ENCODE measurements at regions not wholly inside any gene's neighbourhood (a gene's known extent, or its start where the extent isn't known, plus 50 kb on each side); places are given as distances from the start of the nearest gene placed in this dataset.

DNA sequence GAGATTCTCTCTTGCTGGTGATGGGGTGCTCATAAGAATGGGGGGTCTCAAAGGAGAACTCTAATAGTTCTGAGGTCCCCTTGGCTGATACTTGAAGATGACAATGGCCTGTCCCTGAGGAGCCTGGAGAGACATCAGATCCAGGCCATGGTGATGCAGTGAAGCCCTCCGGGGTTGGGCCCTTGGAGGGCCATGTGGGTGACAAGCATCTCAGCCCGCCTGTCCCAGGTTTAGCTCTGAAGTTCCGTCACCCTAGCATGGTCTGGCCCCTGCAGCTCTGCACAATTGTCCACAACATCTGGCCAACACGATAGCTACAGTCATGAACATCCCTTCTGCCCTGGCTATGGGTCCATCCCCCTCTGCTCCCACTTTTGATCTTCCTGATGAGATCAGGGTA, 202.8 kb upstream of the HS6ST1 start:
- no peak for FAIRE-seq

DNA sequence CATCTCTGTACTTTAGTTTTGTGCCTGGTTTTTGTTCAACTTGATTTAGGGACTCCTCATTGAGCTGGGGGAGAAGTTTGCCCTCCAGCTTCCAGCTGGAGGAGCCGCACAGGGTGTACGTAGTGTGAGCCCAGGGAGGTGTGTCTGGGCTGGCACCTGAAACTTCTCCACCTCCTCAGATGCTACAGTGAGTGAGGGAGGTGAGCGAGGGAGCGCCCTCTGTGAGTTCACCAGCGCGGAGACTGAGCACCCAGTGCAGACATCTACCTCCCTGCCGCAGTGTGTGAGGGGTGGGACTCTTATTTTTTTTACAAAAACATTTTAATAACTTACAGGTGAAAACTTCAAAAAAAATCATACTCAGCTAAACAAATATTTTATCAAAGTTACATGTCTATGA, 204.2 kb upstream of the HS6ST1 start:
- BruUV-seq (replicated peaks): no TSS peak
- Histone ChIP-seq H3K4me2 (ENCODE audit: low read depth, low read length) (no peak overlapping the region), H3K79me2 (ENCODE audit: insufficient read depth, low read length) (no peaks in the 10 kb centered on the region), H3K9me3 (ENCODE audit: low read length) (no peaks in the 10 kb centered on the region), H3K27ac (ENCODE audit: extremely low read length, insufficient read depth, low read length) (no peak overlapping the region), H3K9ac (ENCODE audit: insufficient read depth, low read depth, low read length) (no peak overlapping the region), H4K20me1 (ENCODE audit: insufficient read depth, low read length) (no peaks in the 10 kb centered on the region), H2AFZ (ENCODE audit: low read length) (no peak overlapping the region), H3K4me1 (ENCODE audit: insufficient read depth, low read length) (no peaks in the 10 kb centered on the region), H3K4me3 (replicated peaks in 1 of 3; ENCODE audit: insufficient read depth in 1 of 3, low read depth in 2 of 3, low read length in 3 of 3) (no peak overlapping the region), H3K36me3 (replicated peaks in 1 of 2; ENCODE audit: control insufficient read depth in 1 of 2, insufficient read depth in 2 of 2, low read length in 2 of 2) (no peaks in the 10 kb centered on the region), H3K27me3 (ENCODE audit: control insufficient read depth in 1 of 2, insufficient read depth in 2 of 2, low read length in 2 of 2) (peaks cover 6 to 44% of the 10 kb centered on the region in 2 experiments; a peak in 4 of 5 replicates)
- intact Hi-C loops (cut with micrococcal nuclease; ENCODE audit: unreplicated experiment) (loop anchor here (5.0 kb wide), 1 partner anchor 479 kb away; no protein-coding TSS in a partner anchor), in situ Hi-C loops (cut with HindIII; ENCODE audit: extremely low pct_ligation_motif_present, low pct_unique_long_range_greater_than_20kb) (no loop called here)
- TF ChIP-seq HIVEP1 (CRISPR knock-in tag; IDR thresholded peaks at IDR 0.05): no peak
- no peak for TF ChIP-seq ZNF225 (CRISPR knock-in tag; IDR thresholded peaks at IDR 0.05)
- no peak for TF ChIP-seq ZNF773 (CRISPR knock-in tag; IDR thresholded peaks at IDR 0.05; ENCODE audit: borderline replicate concordance)
- TF ChIP-seq, protein P1, sequence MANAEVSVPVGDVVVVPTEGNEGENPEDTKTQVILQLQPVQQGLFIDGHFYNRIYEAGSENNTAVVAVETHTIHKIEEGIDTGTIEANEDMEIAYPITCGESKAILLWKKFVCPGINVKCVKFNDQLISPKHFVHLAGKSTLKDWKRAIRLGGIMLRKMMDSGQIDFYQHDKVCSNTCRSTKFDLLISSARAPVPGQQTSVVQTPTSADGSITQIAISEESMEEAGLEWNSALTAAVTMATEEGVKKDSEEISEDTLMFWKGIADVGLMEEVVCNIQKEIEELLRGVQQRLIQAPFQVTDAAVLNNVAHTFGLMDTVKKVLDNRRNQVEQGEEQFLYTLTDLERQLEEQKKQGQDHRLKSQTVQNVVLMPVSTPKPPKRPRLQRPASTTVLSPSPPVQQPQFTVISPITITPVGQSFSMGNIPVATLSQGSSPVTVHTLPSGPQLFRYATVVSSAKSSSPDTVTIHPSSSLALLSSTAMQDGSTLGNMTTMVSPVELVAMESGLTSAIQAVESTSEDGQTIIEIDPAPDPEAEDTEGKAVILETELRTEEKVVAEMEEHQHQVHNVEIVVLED (CRISPR knock-in tag; IDR thresholded peaks at IDR 0.05; ENCODE audit: borderline replicate concordance): no peak
- no peak for ATAC-seq
- CTCF ChIA-PET (ENCODE audit: low intra/inter-chr PET ratio, low total read pairs): no interaction called here
- POLR2A ChIA-PET: no interaction called here
- FAIRE-seq: no peak
- 52% methylated on average over 7 of the region's 7 CpGs for WGBS (ENCODE audit: low lambda C conversion rate)
- no peak for DNase-seq (ENCODE audit: low spot score)

More for the DNA sequence above, 202.8 kb upstream of the HS6ST1 start:
- Histone ChIP-seq H3K9me3 (ENCODE audit: low read length) (no peaks in the 10 kb centered on the region), H3K4me1 (ENCODE audit: insufficient read depth, low read length) (no peaks in the 10 kb centered on the region), H3K36me3 (replicated peaks in 1 of 2; ENCODE audit: control insufficient read depth in 1 of 2, insufficient read depth in 2 of 2, low read length in 2 of 2) (no peaks in the 10 kb centered on the region), H3K4me2 (ENCODE audit: low read depth, low read length) (no peak overlapping the region), H3K9ac (ENCODE audit: insufficient read depth, low read depth, low read length) (no peak overlapping the region), H2AFZ (ENCODE audit: low read length) (no peak overlapping the region), H3K4me3 (replicated peaks in 1 of 3; ENCODE audit: insufficient read depth in 1 of 3, low read depth in 2 of 3, low read length in 3 of 3) (no peak overlapping the region), H3K27ac (ENCODE audit: extremely low read length, insufficient read depth, low read length) (no peak overlapping the region), H4K20me1 (ENCODE audit: insufficient read depth, low read length) (no peaks in the 10 kb centered on the region), H3K27me3 (ENCODE audit: control insufficient read depth in 1 of 2, insufficient read depth in 2 of 2, low read length in 2 of 2) (peaks cover 6 to 40% of the 10 kb centered on the region in 2 experiments; a peak in 4 of 5 replicates), H3K79me2 (ENCODE audit: insufficient read depth, low read length) (no peaks in the 10 kb centered on the region)
- ATAC-seq (no peak), DNase-seq (ENCODE audit: low spot score) (no peak)
- in situ Hi-C loops (cut with HindIII; ENCODE audit: extremely low pct_ligation_motif_present, low pct_unique_long_range_greater_than_20kb) (no loop called here), intact Hi-C loops (cut with micrococcal nuclease; ENCODE audit: unreplicated experiment) (loop anchor here (5.0 kb wide), 1 partner anchor 481 kb away; no protein-coding TSS in a partner anchor)
- BruUV-seq (replicated peaks): no TSS peak
- no peak for TF ChIP-seq ETV5 (CRISPR knock-in tag; IDR thresholded peaks at IDR 0.05; ENCODE audit: borderline replicate concordance)
- TF ChIP-seq ZNF772 (CRISPR knock-in tag; IDR thresholded peaks at IDR 0.05): no peak
- TF ChIP-seq ARHGAP35 (CRISPR knock-in tag; IDR thresholded peaks at IDR 0.05; ENCODE audit: borderline replicate concordance): no peak
- 50% methylated on average over 1 of the region's 4 CpGs for WGBS (ENCODE audit: low lambda C conversion rate)
- CTCF ChIA-PET (ENCODE audit: low intra/inter-chr PET ratio, low total read pairs): no interaction called here
- POLR2A ChIA-PET: no interaction called here
